ENCODE measurements at regions not wholly inside any gene's neighbourhood (a gene's known extent, or its start where the extent isn't known, plus 50 kb on each side); places are given as distances from the start of the nearest gene placed in this dataset.

GRCh38 chr5:164358531-164359259, 853.3 kb downstream of the MAT2B start:
- H3K79me2 ChIP-seq (ENCODE audit: insufficient read depth, low read length): no peaks in the 10 kb centered on the region
- H2AFZ ChIP-seq (ENCODE audit: insufficient read depth, low read depth, low read length, poor library complexity, severe bottlenecking): no peak overlapping the region
- H3K36me3 Mint-ChIP-seq: no peaks in the 10 kb centered on the region
- intact Hi-C loops (cut with micrococcal nuclease): no loop called here
- H3K27me3 ChIP-seq (ENCODE audit: control insufficient read depth in 2 of 2, insufficient read depth in 2 of 2, low read length in 2 of 2): no peaks in the 10 kb centered on the region
- H3K27ac Mint-ChIP-seq: no peak overlapping the region
- WGBS (ENCODE audit: insufficient coverage): 65% methylated on average over 2 of the region's 4 CpGs
- H3K4me3 Mint-ChIP-seq: no peak overlapping the region
- H3K27me3 Mint-ChIP-seq (ENCODE audit: low read depth in 3 of 3): no peaks in the 10 kb centered on the region
- no peak overlapping the region for H3K4me2 ChIP-seq (replicated peaks; ENCODE audit: extremely low read depth, low read length, poor library complexity, severe bottlenecking)
- H3K27ac ChIP-seq (ENCODE audit: low read depth in 1 of 2, low read length in 2 of 2): no peak overlapping the region
- peaks cover 5% of the 10 kb centered on the region in 2 donors for H3K4me1 ChIP-seq (ENCODE audit: control insufficient read depth in 1 of 2, insufficient read depth in 2 of 2, low read length in 2 of 2)
- H3K4me1 Mint-ChIP-seq: no peaks in the 10 kb centered on the region
- H4K20me1 ChIP-seq (ENCODE audit: insufficient read depth, low read length): no peaks in the 10 kb centered on the region
- no peaks in the 10 kb centered on the region for H3K36me3 ChIP-seq (replicated peaks in 1 of 2; ENCODE audit: control insufficient read depth in 1 of 2, insufficient read depth in 2 of 2, low read length in 2 of 2)
- no peak for TF ChIP-seq CTCF (IDR thresholded peaks at IDR 0.05)
- H3K9ac ChIP-seq (ENCODE audit: insufficient read depth, low read length, poor library complexity, severe bottlenecking): no peak overlapping the region
- H3K4me3 ChIP-seq (replicated peaks in 1 of 3; ENCODE audit: low read depth in 2 of 3, low read length in 3 of 3): no peak overlapping the region
- no peaks in the 10 kb centered on the region for H3K9me3 ChIP-seq (replicated peaks in 1 of 2; ENCODE audit: control insufficient read depth in 1 of 2, insufficient read depth in 1 of 2, low read length in 2 of 2)
- no peak for DNase-seq
- H3K9me3 Mint-ChIP-seq: peaks cover 0 to 2% (median 0%) of the 10 kb centered on the region in 7 donors

GRCh38 chr5:164359260-164360255, 854.1 kb downstream of the MAT2B start:
- H3K79me2 ChIP-seq (ENCODE audit: insufficient read depth, low read length): no peaks in the 10 kb centered on the region
- Mint-ChIP-seq H3K4me3 (no peak overlapping the region), H3K4me1 (no peaks in the 10 kb centered on the region), H3K27ac (no peak overlapping the region), H3K27me3 (ENCODE audit: low read depth in 3 of 3) (no peaks in the 10 kb centered on the region), H3K36me3 (no peaks in the 10 kb centered on the region), H3K9me3 (peaks cover 0 to 2% (median 0%) of the 10 kb centered on the region in 7 donors)
- H4K20me1 ChIP-seq (ENCODE audit: insufficient read depth, low read length): no peaks in the 10 kb centered on the region
- no peak for TF ChIP-seq CTCF (IDR thresholded peaks at IDR 0.05)
- DNase-seq: no peak
- H3K4me1 ChIP-seq (ENCODE audit: control insufficient read depth in 1 of 2, insufficient read depth in 2 of 2, low read length in 2 of 2): no peaks in the 10 kb centered on the region
- no peak overlapping the region for H3K27ac ChIP-seq (ENCODE audit: low read depth in 1 of 2, low read length in 2 of 2)
- no peaks in the 10 kb centered on the region for H3K27me3 ChIP-seq (ENCODE audit: control insufficient read depth in 2 of 2, insufficient read depth in 2 of 2, low read length in 2 of 2)
- H3K9ac ChIP-seq (ENCODE audit: insufficient read depth, low read length, poor library complexity, severe bottlenecking): no peak overlapping the region
- 100% methylated on average over 3 of the region's 4 CpGs for WGBS (ENCODE audit: insufficient coverage)
- H3K36me3 ChIP-seq (replicated peaks in 1 of 2; ENCODE audit: control insufficient read depth in 1 of 2, insufficient read depth in 2 of 2, low read length in 2 of 2): no peaks in the 10 kb centered on the region
- no peak overlapping the region for H2AFZ ChIP-seq (ENCODE audit: insufficient read depth, low read depth, low read length, poor library complexity, severe bottlenecking)
- H3K9me3 ChIP-seq (replicated peaks in 1 of 2; ENCODE audit: control insufficient read depth in 1 of 2, insufficient read depth in 1 of 2, low read length in 2 of 2): no peaks in the 10 kb centered on the region
- intact Hi-C loops (cut with micrococcal nuclease): no loop called here
- H3K4me2 ChIP-seq (replicated peaks; ENCODE audit: extremely low read depth, low read length, poor library complexity, severe bottlenecking): no peak overlapping the region
- no peak overlapping the region for H3K4me3 ChIP-seq (replicated peaks in 1 of 3; ENCODE audit: low read depth in 2 of 3, low read length in 3 of 3)

All from CD14-positive monocyte (primary cell).